NCI-H524 (cell line): ENCODE measurements at regions not wholly inside any gene's neighbourhood (a gene's known extent, or its start where the extent isn't known, plus 50 kb on each side); places are given as distances from the start of the nearest gene placed in this dataset.
"Not testable (repeated sequence)": the region's sequence is repeated elsewhere in the genome, so short reads cannot be mapped to it uniquely, and the experiment has no call there.

Experiments used
- DNase-seq, 2 experiments: peaks; one replicate each; lab custom pipeline; 2025; lab: John Stamatoyannopoulos, UW

DNA sequence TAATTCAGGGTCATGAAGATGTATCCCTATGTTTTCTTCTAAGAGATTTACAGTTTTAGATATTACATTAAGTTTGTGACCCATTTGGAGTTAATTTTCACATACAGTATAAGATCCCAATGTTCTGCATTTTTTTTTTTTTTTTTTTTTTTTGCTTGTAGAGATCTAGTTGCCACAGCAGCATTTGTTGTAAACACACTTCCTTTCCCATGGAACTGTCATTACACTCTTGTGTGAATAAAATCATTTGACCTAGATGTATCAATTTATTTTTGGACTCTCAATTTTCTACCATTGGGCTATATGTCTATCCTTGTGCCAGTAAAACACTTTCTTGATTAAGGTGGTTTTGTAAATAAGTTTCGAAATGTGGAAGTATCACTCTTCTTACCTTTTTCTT is 1107.2 kb downstream of the TECRL start:
- DNase-seq, result no peak

GRCh38 chr4:63296773-63297172 is 1112.5 kb downstream of the TECRL start:
- DNase-seq, result peak in 1 of 2 experiments; percentile 31

DNA sequence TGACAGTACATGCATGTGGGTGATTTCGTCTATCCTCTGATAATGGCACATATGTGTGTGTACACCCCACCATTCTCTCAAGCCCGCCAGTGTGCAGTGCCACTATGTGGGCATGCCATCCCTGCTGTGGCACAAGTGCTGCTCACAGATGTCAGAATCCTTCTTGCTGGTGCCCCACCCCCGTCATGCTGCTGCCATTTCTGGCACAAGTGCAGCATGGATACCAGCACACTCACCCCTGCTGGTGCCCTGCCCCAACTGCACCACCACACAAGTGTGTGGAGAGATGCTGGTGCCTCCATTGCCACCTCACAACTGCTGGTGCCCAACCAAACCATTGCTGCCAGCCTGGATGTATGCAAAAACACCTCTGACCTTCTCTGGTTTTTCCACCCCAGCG is 1133.8 kb downstream of the TECRL start:
- DNase-seq, result no peak

- DNase-seq, result no peak
These were observed 1140.1 kb downstream of the TECRL start for GRCh38 chr4:63269156-63269555.

DNA sequence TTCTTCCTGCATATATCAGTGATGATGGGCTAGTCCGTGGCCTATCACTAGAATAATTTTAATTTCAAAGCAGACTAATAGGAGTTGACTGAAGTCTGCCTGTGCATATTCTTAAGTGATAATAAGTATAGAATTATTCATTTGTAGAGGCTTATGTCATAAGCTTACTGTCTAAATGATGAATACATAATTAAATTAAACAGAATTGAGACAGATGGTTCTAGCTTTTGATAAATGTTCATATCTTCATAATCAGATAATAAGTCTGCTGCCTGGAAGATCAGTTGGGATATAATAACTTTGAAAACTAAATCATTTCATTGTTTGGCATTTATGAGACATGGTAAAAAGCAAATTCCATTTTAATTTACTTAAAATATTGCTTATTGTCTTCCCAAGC is 1175.6 kb downstream of the TECRL start:
- peak in 1 of 2 experiments; percentile 50 for DNase-seq

- no peak for DNase-seq
These were observed 1177.2 kb downstream of the TECRL start for GRCh38 chr4:63232058-63232457.

- no peak for DNase-seq
These were observed 1183.0 kb downstream of the TECRL start for GRCh38 chr4:63226229-63226628.

DNA sequence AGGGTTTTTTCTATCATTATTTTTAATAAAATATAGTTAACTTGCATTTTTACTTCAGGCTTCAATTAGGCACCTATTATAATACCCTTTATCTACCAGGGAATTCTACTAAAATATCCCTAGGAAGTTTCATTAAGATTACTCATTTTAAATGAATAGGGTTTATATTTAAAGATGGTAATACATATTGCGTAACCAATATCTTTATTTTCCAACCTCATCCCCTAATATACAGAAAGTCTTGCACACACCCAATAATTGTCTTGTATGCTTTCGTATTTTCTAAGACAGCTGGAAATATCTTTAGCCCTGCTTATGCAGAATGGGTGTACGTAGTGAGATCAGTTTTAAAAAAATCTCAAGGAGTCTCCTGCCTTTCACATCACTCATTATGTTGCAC is 1186.8 kb downstream of the TECRL start:
- no peak for DNase-seq

- DNase-seq, result no peak
These were observed 1187.8 kb downstream of the TECRL start for GRCh38 chr4:63221477-63221876.

GRCh38 chr4:63218856-63219255 is 1190.4 kb downstream of the TECRL start:
- no peak for DNase-seq

GRCh38 chr4:63214076-63214475 is 1195.2 kb downstream of the TECRL start:
- no peak for DNase-seq

DNA sequence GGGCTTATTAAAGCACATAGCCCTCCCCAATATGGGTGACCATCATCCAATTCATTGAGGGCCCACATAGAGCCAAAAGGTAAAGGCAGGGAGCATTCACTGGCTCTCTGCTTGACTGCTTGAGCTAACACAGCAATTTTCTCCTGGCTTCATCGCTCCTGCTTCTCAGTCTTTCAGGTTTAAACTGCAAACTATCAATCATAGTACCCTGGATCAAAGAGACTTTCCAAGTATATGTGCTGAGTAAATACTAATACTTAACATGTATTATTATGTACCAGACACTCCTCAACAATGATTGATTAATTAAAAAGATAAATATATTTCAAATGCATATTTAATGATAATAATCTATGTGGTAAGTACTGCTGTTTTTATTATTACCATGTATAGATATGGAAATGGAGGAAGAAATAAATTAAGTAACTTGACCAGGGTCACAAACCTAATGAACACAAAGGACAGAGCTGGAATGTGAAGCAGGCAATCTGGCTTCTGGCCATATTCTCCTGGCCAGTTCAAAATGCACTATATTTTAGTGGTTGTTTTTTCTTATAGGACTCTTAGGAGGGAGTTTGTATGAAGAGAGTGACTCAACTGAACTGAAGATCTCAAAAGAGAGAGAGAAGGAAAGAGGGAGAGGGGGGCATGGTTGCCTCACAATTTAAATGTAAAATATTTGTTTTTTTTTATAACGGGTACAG is 1197.3 kb downstream of the TECRL start:
- DNase-seq, result no peak

GRCh38 chr4:63211375-63211774 is 1197.9 kb downstream of the TECRL start:
- no peak for DNase-seq

- not testable (repeated sequence) for DNase-seq
These were observed 1216.2 kb downstream of the TECRL start for GRCh38 chr4:63193029-63193428.

DNA sequence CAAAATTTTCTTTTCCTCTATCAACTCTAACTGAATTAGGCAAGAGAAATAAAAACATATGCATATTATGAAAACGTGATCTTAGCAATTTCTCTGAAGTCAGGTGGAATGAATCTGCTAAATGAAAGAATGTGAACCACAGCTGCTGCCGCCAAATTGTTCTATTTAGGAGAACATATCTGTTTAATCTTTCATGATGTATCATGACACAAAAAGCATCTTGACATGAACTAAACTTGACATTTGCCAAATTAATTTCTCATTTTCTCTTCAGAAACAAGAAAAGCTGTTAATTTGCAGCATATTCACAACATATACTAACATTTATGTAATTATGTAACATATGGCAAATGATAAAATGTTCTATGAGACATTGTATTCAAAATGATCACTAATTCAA is 1237.9 kb downstream of the TECRL start:
- DNase-seq, result no peak

GRCh38 chr4:63170923-63171322 is 1238.3 kb downstream of the TECRL start:
- DNase-seq, result no peak

- peak; percentile 50 to 79 for DNase-seq
These were observed 1239.4 kb downstream of the TECRL start for GRCh38 chr4:63169836-63170235.

DNA sequence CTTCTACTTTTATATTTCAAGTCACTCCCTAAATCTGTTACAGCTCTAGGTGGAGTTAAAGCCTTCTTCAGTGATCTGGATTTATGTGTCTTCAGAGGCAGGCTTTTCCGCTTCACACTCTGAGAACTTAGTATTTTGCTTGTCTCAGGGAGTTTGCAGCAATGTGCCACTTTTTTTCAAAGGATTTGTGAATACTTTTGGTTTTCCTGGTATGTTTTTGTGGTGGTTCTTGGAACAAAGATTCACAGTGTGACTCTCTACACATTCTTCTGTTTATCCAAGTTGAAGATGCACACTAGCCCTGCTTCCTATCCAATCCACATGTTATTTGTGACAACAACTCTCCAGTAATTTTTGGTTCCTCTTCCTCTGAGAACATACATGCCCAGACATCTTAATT is 1253.7 kb downstream of the TECRL start:
- DNase-seq, result no peak

- no peak for DNase-seq
These were observed 1285.8 kb downstream of the TECRL start for GRCh38 chr4:63123441-63123840.

GRCh38 chr4:63122955-63123354 is 1286.3 kb downstream of the TECRL start:
- DNase-seq, result no peak

DNA sequence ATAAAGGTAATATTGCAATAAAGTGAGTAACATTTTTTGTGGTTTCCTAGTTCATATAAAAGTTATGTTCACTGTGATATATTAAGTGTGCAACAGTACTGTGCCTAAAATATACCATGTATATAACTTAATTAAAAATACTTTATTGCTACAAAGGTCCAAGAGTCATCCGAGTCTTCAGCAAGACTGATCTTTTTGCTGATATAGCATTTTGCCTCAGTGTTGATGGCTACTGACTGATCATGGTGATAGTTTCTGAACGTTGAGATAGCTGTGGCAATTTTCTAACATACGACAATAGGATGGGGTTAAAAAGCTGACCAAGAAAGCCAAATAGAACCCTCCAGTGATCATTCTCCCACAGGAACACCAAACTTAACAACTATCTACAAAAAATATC is 1302.7 kb downstream of the TECRL start:
- no peak for DNase-seq

DNA sequence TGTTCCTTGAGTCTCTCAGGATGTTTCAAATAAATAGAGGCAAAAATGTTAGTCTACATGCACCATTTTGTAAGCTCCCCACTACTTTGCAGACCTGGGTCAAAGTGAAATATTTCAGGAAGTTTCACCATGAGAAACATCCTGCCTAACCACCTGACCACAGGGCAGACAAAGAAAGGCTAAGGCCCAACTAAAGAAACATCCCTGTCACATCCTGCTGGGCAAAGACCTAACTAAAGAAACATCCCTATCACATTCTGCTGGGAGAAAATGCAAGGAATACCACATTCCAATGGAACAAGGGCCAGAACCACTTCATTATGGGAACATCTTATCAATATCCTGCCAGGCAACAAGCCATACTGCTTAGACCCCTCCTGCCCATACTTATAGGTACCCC is 1303.4 kb downstream of the TECRL start:
- no peak for DNase-seq

GRCh38 chr4:63090641-63091040 is 1318.6 kb downstream of the TECRL start:
- DNase-seq, result no peak

DNA sequence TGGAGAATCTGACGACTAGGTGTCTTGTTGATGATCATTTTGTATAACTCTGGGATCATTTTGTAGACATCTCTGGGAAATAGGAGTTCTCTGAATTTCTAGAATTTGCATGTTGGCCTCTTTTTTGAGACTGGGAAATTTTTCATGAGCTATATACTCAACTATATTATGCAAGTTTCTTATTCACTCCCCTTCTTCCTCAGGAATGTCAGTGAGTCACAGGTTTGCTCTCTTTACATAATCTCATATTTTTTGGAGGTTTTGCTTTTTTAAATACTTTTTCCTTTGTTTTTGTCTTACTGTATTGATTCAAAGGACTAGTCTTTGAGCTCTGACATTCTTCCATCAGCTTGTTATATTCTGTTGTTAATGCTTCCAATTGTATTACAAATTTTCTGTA is 1324.2 kb downstream of the TECRL start:
- no peak for DNase-seq
